ENCODE measurements at regions not wholly inside any gene's neighbourhood (a gene's known extent, or its start where the extent isn't known, plus 50 kb on each side); places are given as distances from the start of the nearest gene placed in this dataset.

DNA sequence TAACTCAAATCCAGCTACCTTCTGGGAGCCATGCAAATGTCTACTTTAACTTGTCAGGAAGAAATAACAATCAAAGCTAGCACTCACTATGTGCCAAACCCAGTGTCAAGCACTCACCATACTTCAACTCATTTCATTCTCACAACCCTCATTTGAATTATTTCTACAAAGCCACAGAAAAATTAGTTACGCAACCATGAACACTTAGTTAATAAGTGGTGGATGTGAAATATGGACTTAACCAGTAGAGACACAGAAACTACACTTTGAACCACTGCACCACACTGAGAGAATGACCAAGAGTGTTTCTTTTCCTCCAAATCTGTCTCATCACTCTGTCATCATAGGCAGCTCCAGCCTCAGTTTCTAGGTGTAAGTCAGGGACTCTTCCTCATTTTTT lies 91.0 kb upstream of the MBNL1 start:
- Histone ChIP-seq H3K4me3 (ENCODE audit: low read depth in 1 of 3, low read length in 3 of 3) (no peak overlapping the region), H3K36me3 (ENCODE audit: control insufficient read depth in 4 of 4, insufficient read depth in 3 of 4, low read depth in 1 of 4, low read length in 3 of 4) (no peaks in the 10 kb centered on the region), H3K27me3 (ENCODE audit: control insufficient read depth in 4 of 4, insufficient read depth in 4 of 4, low read length in 3 of 4) (no peaks in the 10 kb centered on the region), H3K27ac (ENCODE audit: low read depth in 1 of 2, low read length in 2 of 2) (no peak overlapping the region), H3K4me1 (ENCODE audit: control insufficient read depth in 4 of 4, insufficient read depth in 4 of 4, low read length in 3 of 4) (no peaks in the 10 kb centered on the region), H3K9ac (ENCODE audit: low read depth in 1 of 2, low read length in 2 of 2) (no peak overlapping the region), H3K9me3 (ENCODE audit: control insufficient read depth in 4 of 4, low read length in 3 of 4) (no peaks in the 10 kb centered on the region)
- no peak for DNase-seq (ENCODE audit: low spot score)
- TF ChIP-seq RXRA (IDR thresholded peaks at IDR 0.05): no peak
- TF ChIP-seq TAF1 (conservative IDR thresholded peaks at IDR 0.05): no peak
- TF ChIP-seq, protein P1, sequence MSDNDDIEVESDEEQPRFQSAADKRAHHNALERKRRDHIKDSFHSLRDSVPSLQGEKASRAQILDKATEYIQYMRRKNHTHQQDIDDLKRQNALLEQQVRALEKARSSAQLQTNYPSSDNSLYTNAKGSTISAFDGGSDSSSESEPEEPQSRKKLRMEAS (IDR thresholded peaks at IDR 0.05): no peak
- TF ChIP-seq, protein P2, sequence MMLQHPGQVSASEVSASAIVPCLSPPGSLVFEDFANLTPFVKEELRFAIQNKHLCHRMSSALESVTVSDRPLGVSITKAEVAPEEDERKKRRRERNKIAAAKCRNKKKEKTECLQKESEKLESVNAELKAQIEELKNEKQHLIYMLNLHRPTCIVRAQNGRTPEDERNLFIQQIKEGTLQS (IDR thresholded peaks at IDR 0.05): no peak
- TF ChIP-seq, protein P3, sequence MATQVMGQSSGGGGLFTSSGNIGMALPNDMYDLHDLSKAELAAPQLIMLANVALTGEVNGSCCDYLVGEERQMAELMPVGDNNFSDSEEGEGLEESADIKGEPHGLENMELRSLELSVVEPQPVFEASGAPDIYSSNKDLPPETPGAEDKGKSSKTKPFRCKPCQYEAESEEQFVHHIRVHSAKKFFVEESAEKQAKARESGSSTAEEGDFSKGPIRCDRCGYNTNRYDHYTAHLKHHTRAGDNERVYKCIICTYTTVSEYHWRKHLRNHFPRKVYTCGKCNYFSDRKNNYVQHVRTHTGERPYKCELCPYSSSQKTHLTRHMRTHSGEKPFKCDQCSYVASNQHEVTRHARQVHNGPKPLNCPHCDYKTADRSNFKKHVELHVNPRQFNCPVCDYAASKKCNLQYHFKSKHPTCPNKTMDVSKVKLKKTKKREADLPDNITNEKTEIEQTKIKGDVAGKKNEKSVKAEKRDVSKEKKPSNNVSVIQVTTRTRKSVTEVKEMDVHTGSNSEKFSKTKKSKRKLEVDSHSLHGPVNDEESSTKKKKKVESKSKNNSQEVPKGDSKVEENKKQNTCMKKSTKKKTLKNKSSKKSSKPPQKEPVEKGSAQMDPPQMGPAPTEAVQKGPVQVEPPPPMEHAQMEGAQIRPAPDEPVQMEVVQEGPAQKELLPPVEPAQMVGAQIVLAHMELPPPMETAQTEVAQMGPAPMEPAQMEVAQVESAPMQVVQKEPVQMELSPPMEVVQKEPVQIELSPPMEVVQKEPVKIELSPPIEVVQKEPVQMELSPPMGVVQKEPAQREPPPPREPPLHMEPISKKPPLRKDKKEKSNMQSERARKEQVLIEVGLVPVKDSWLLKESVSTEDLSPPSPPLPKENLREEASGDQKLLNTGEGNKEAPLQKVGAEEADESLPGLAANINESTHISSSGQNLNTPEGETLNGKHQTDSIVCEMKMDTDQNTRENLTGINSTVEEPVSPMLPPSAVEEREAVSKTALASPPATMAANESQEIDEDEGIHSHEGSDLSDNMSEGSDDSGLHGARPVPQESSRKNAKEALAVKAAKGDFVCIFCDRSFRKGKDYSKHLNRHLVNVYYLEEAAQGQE (IDR thresholded peaks at IDR 0.05): no peak
- no peak for TF ChIP-seq HNF4G (IDR thresholded peaks at IDR 0.05)
- TF ChIP-seq GABPA (IDR thresholded peaks at IDR 0.05 in 1 of 2, conservative IDR thresholded peaks at IDR 0.05 in 1 of 2): no peak
- no peak for TF ChIP-seq HNF4A (conservative IDR thresholded peaks at IDR 0.05)
- TF ChIP-seq EGR1 (IDR thresholded peaks at IDR 0.05; ENCODE audit: low read depth in 2 of 2): no peak
- TF ChIP-seq YY1 (IDR thresholded peaks at IDR 0.05): no peak
- no peak for TF ChIP-seq RAD21 (IDR thresholded peaks at IDR 0.05)
- no peak for TF ChIP-seq NR2F2 (IDR thresholded peaks at IDR 0.05)
- no peak for TF ChIP-seq FOXA2 (IDR thresholded peaks at IDR 0.05)
- TF ChIP-seq, protein P4, sequence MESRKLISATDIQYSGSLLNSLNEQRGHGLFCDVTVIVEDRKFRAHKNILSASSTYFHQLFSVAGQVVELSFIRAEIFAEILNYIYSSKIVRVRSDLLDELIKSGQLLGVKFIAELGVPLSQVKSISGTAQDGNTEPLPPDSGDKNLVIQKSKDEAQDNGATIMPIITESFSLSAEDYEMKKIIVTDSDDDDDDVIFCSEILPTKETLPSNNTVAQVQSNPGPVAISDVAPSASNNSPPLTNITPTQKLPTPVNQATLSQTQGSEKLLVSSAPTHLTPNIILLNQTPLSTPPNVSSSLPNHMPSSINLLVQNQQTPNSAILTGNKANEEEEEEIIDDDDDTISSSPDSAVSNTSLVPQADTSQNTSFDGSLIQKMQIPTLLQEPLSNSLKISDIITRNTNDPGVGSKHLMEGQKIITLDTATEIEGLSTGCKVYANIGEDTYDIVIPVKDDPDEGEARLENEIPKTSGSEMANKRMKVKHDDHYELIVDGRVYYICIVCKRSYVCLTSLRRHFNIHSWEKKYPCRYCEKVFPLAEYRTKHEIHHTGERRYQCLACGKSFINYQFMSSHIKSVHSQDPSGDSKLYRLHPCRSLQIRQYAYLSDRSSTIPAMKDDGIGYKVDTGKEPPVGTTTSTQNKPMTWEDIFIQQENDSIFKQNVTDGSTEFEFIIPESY (IDR thresholded peaks at IDR 0.05): no peak
- 93% methylated on average over 1 of the region's 1 CpG for WGBS

DNA sequence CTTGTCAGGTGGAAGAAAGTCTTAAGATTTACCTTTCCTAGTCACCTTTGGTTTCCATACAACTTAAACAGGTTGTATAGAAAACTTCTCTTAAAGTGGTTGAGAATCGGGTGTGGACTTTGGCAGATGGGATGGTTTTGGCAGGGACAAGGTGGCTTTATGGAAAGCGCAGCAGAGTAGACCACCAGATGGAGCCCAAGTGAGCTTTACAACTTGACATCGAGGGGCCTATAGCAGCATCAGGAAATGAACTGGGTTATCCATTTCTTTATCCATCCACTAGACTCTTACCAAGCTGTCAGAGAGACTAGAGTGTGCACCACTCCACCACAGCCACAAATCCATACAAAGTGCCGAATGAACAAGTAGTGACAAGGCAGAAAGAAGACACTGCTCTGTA lies 85.3 kb upstream of the MBNL1 start:
- no peaks in the 10 kb centered on the region for H3K9me3 ChIP-seq (ENCODE audit: control insufficient read depth in 4 of 4, low read length in 3 of 4)
- H3K27ac ChIP-seq (ENCODE audit: low read depth in 1 of 2, low read length in 2 of 2): no peak overlapping the region
- H3K9ac ChIP-seq (ENCODE audit: low read depth in 1 of 2, low read length in 2 of 2): no peak overlapping the region
- H3K27me3 ChIP-seq (ENCODE audit: control insufficient read depth in 4 of 4, insufficient read depth in 4 of 4, low read length in 3 of 4): no peaks in the 10 kb centered on the region
- H3K4me3 ChIP-seq (ENCODE audit: low read depth in 1 of 3, low read length in 3 of 3): no peak overlapping the region
- H3K36me3 ChIP-seq (ENCODE audit: control insufficient read depth in 4 of 4, insufficient read depth in 3 of 4, low read depth in 1 of 4, low read length in 3 of 4): no peaks in the 10 kb centered on the region
- peak; percentile 60 for DNase-seq (ENCODE audit: low spot score)
- TF ChIP-seq, protein P1 (IDR thresholded peaks at IDR 0.05): no peak
- TF ChIP-seq SP1 (IDR thresholded peaks at IDR 0.05) (no peak), RXRA (IDR thresholded peaks at IDR 0.05) (no peak), YY1 (IDR thresholded peaks at IDR 0.05) (no peak), FOXA2 (IDR thresholded peaks at IDR 0.05) (no peak), GABPA (IDR thresholded peaks at IDR 0.05 in 1 of 2, conservative IDR thresholded peaks at IDR 0.05 in 1 of 2) (no peak), HNF4G (IDR thresholded peaks at IDR 0.05) (no peak), RAD21 (IDR thresholded peaks at IDR 0.05) (peak; percentile 70 to 83), JUND (IDR thresholded peaks at IDR 0.05) (no peak)
- TF ChIP-seq, protein P5, sequence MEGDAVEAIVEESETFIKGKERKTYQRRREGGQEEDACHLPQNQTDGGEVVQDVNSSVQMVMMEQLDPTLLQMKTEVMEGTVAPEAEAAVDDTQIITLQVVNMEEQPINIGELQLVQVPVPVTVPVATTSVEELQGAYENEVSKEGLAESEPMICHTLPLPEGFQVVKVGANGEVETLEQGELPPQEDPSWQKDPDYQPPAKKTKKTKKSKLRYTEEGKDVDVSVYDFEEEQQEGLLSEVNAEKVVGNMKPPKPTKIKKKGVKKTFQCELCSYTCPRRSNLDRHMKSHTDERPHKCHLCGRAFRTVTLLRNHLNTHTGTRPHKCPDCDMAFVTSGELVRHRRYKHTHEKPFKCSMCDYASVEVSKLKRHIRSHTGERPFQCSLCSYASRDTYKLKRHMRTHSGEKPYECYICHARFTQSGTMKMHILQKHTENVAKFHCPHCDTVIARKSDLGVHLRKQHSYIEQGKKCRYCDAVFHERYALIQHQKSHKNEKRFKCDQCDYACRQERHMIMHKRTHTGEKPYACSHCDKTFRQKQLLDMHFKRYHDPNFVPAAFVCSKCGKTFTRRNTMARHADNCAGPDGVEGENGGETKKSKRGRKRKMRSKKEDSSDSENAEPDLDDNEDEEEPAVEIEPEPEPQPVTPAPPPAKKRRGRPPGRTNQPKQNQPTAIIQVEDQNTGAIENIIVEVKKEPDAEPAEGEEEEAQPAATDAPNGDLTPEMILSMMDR (IDR thresholded peaks at IDR 0.05; ENCODE audit: low read depth, low read length, missing input control): peak; percentile 43
- TF ChIP-seq, protein P3 (IDR thresholded peaks at IDR 0.05): no peak
- H3K4me1 ChIP-seq (ENCODE audit: control insufficient read depth in 4 of 4, insufficient read depth in 4 of 4, low read length in 3 of 4): no peaks in the 10 kb centered on the region
- 53% methylated on average over 4 of the region's 4 CpGs for WGBS
